Activated CD4-positive, alpha-beta T cell treated with anti-CD3 and anti-CD28 coated beads for 36 hours (primary cell): ENCODE measurements at regions not wholly inside any gene's neighbourhood (a gene's known extent, or its start where the extent isn't known, plus 50 kb on each side); places are given as distances from the start of the nearest gene placed in this dataset.
"Not testable (repeated sequence)": the region's sequence is repeated elsewhere in the genome, so short reads cannot be mapped to it uniquely, and the experiment has no call there.

ENCODE experiments used
- ATAC-seq: fragments of 200-7000 bp; cut with Tn5 transposase; one replicate; pipeline ENCODE4 v1.10.0; 2021; ENCODE audit warnings: mild to moderate bottlenecking, moderate library complexity
- CTCF ChIA-PET: fragments of 350-600 bp; sonication (Branson Sonifier 250); formaldehyde crosslinking; loops from one replicate; lab custom pipeline; 2021; ENCODE audit warnings: antibody characterized with exemption; lab: Charles Lee
- POLR2A ChIA-PET: fragments of 350-600 bp; sonication (Branson Sonifier 250); formaldehyde crosslinking; loops from one replicate; lab custom pipeline; 2021; ENCODE audit warnings: antibody characterized with exemption, inconsistent platforms; lab: Charles Lee
- DNase-seq: peaks from one replicate; pipeline ENCODE4 v3.0.0-alpha.2; 2020
- H3K27ac Mint-ChIP-seq: one replicate; pipeline ENCODE4 v1.8.0; 2021; ENCODE audit warnings: mixed read lengths
- H3K27me3 Mint-ChIP-seq: one replicate; pipeline ENCODE4 v1.8.0; 2021; ENCODE audit warnings: mixed read lengths
- H3K36me3 Mint-ChIP-seq: one replicate; pipeline ENCODE4 v1.8.0; 2021; ENCODE audit warnings: low read depth, mixed read lengths
- H3K4me1 Mint-ChIP-seq: one replicate; pipeline ENCODE4 v1.8.0; 2021; ENCODE audit warnings: mixed read lengths
- H3K4me3 Mint-ChIP-seq: one replicate; pipeline ENCODE4 v1.8.0; 2021; ENCODE audit warnings: mild to moderate bottlenecking, moderate library complexity, mixed read lengths
- H3K9me3 Mint-ChIP-seq: one replicate; pipeline ENCODE4 v1.8.0; 2021; ENCODE audit warnings: low read depth, mixed read lengths
- intact Hi-C, 2 experiments: fragments of 100-400 bp; cut with DNase I in 1 of 2; cut with micrococcal nuclease in 1 of 2; formaldehyde crosslinking; loops; one replicate each; pipeline versions ENCODE4 v1.14.2 to v1.15.1; 2022 to 2024; cut with DNase I, micrococcal nuclease

- Mint-ChIP-seq H3K4me1 (no peaks in the 10 kb centered on the region), H3K9me3 (no peaks in the 10 kb centered on the region), H3K27ac (no peak overlapping the region), H3K4me3 (no peak overlapping the region), H3K27me3 (peaks cover 21% of the 10 kb centered on the region), H3K36me3 (no peaks in the 10 kb centered on the region)
- no peak for DNase-seq
- intact Hi-C loops, result no loop called here
- ChIA-PET CTCF (interaction anchor here (0.6 to 0.8 kb wide), 2 partner anchors 100 to 179 kb away, joined by 3 read pairs; no protein-coding TSS in a partner anchor), POLR2A (no interaction called here)
- ATAC-seq, result no peak
Measured at GRCh38 chr22:26957176-26957575, 299.8 kb downstream of the MIAT start.

- intact Hi-C loops, result no loop called here
- H3K4me3 Mint-ChIP-seq, result no peak overlapping the region
- no peaks in the 10 kb centered on the region for H3K36me3 Mint-ChIP-seq
- DNase-seq (no peak), ATAC-seq (no peak)
- no peak overlapping the region for H3K27ac Mint-ChIP-seq
- H3K9me3 Mint-ChIP-seq, result no peaks in the 10 kb centered on the region
- ChIA-PET CTCF (no interaction called here), POLR2A (no interaction called here)
- H3K27me3 Mint-ChIP-seq, result peaks cover 18% of the 10 kb centered on the region
- H3K4me1 Mint-ChIP-seq, result no peaks in the 10 kb centered on the region
Measured at GRCh38 chr22:26957897-26958296, 300.5 kb downstream of the MIAT start.

DNA sequence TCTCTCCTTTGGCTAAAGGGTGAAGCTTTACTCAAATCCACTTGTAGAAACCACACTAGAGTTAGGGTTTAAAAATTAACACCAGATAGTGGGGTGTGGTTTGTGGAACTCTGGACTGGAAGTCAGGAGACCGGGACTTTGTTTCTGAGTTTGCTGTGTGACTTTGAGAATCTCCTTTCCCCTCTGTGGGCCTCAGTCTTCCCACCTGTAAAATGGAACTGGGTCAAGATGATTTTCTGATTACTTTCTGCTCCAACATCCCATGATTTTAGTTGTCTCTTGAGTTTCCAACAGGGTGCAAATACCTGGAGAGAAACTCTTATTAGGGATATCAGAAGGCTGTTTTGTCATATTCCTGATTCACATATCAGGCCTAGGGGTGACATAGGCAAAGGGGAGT is 301.0 kb downstream of the MIAT start:
- Mint-ChIP-seq H3K27ac (no peak overlapping the region), H3K36me3 (no peaks in the 10 kb centered on the region), H3K4me1 (no peaks in the 10 kb centered on the region), H3K9me3 (no peaks in the 10 kb centered on the region), H3K27me3 (peaks cover 15% of the 10 kb centered on the region), H3K4me3 (no peak overlapping the region)
- intact Hi-C loops, result no loop called here
- ATAC-seq, result no peak
- CTCF ChIA-PET, result no interaction called here
- POLR2A ChIA-PET, result no interaction called here
- no peak for DNase-seq

DNA sequence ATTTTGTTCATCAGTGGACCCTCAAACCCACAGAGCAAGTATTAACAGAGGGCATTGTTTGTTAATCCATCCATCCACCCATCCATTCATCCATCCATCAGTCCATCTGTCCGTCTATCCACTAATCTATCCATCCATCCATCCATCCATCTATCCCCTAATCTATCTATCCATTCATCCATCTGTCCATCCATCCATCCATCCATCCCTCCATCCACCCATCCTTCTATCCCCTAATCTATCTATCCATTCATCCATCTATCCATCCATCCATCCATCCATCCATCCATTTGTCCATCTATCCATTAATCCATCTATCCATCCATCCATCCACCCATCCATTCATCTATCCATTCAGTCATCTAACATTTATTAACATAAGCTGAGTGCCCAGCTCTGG is 307.3 kb downstream of the MIAT start:
- no peak overlapping the region for H3K4me3 Mint-ChIP-seq

GRCh38 chr22:26967282-26967681 is 309.9 kb downstream of the MIAT start:
- H3K36me3 Mint-ChIP-seq, result peaks cover 5% of the 10 kb centered on the region
- intact Hi-C loops, result no loop called here
- H3K27ac Mint-ChIP-seq, result no peak overlapping the region
- peaks cover 9% of the 10 kb centered on the region for H3K9me3 Mint-ChIP-seq
- DNase-seq (no peak), ATAC-seq (no peak)
- H3K4me3 Mint-ChIP-seq, result no peak overlapping the region
- H3K27me3 Mint-ChIP-seq, result peaks cover 2% of the 10 kb centered on the region
- H3K4me1 Mint-ChIP-seq, result no peaks in the 10 kb centered on the region
- ChIA-PET POLR2A (no interaction called here), CTCF (no interaction called here)

More for the DNA sequence above, 307.3 kb downstream of the MIAT start:
- Mint-ChIP-seq H3K27me3 (no peaks in the 10 kb centered on the region), H3K9me3 (peaks cover 9% of the 10 kb centered on the region), H3K27ac (no peak overlapping the region), H3K36me3 (peaks cover 5% of the 10 kb centered on the region), H3K4me1 (no peaks in the 10 kb centered on the region)
- intact Hi-C loops, result no loop called here
- POLR2A ChIA-PET, result no interaction called here
- no peak for DNase-seq
- no peak for ATAC-seq
- CTCF ChIA-PET, result no interaction called here

DNA sequence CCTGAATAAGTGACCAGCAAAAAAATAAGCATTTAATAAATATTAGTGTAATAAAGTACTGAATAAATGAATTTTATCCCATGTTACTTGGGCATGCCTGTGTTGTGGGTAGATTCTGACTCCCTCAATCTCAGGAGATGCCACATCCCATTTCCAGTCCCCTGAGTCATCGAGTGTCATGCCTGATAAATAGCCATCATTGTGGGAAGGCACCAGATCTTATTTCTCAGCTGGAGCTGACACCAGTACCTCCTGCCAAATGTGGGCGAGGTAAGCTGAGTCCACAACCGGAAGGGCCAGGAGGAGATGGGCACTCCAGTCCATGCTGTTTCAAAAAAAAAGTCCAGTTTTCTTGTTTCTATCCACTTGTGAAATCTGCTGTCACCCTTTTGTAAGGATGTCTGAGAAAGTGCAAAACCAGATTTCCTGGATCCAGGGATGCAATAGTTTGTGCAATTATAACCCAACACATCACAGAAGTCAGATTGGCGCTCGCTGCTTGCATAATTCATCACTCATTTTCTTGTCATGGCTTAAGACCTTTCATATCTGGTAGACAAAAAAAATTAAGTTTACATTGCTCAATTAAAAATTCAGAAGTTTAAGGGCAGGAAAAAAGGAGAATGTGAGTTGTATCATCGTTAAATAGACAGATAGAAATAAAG is 311.6 kb downstream of the MIAT start:
- H3K27me3 Mint-ChIP-seq, result peaks cover 2% of the 10 kb centered on the region
- CTCF ChIA-PET, result no interaction called here
- no peak overlapping the region for H3K27ac Mint-ChIP-seq
- H3K4me3 Mint-ChIP-seq, result no peak overlapping the region
- peaks cover 9% of the 10 kb centered on the region for H3K9me3 Mint-ChIP-seq
- intact Hi-C loops, result no loop called here
- POLR2A ChIA-PET, result no interaction called here
- H3K4me1 Mint-ChIP-seq, result no peaks in the 10 kb centered on the region
- no peak for ATAC-seq
- DNase-seq, result no peak
- peaks cover 5% of the 10 kb centered on the region for H3K36me3 Mint-ChIP-seq

DNA sequence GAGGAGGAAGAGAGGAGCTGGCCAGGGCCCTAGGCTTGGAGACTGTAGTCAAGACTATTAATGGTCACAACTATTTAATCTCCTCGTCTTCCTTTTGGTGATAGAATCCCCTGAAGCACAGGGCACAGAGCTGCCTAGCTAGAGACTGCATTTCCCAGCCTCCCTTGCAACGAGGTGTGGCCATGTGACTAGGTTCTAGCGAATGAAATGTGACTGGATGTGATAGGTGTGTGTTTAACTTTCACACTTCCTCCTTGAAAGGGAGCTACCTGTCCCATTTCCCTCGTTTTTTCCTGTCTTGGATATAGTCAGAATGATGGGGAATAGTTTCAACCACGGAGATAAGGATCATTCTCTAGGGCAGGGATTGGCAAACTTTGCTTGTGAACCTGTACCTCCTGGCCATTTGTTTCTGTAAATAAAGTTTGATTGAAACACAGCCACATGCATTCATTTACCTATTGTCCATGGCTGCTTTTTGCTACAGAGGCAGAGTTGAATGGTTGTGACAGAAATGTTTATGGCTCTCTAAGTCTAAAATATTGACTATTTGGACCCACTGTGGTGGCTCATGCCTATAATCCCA is 313.5 kb downstream of the MIAT start:
- H3K27ac Mint-ChIP-seq, result no peak overlapping the region
- no peaks in the 10 kb centered on the region for H3K36me3 Mint-ChIP-seq
- no peak overlapping the region for H3K4me3 Mint-ChIP-seq
- DNase-seq (no peak), ATAC-seq (no peak)
- no peaks in the 10 kb centered on the region for H3K4me1 Mint-ChIP-seq
- peaks cover 2% of the 10 kb centered on the region for H3K27me3 Mint-ChIP-seq
- H3K9me3 Mint-ChIP-seq, result no peaks in the 10 kb centered on the region
- ChIA-PET CTCF (no interaction called here), POLR2A (no interaction called here)
- intact Hi-C loops, result no loop called here

- ChIA-PET CTCF (interaction anchor here (0.6 kb wide), 1 partner anchor 628 kb away, joined by 4 read pairs; no protein-coding TSS in a partner anchor), POLR2A (no interaction called here)
- Mint-ChIP-seq H3K4me3 (no peak overlapping the region), H3K9me3 (no peaks in the 10 kb centered on the region), H3K4me1 (no peaks in the 10 kb centered on the region), H3K27me3 (peaks cover 2% of the 10 kb centered on the region), H3K27ac (no peak overlapping the region), H3K36me3 (no peaks in the 10 kb centered on the region)
- ATAC-seq (no peak), DNase-seq (no peak)
- intact Hi-C loops, result no loop called here
Measured at GRCh38 chr22:26972286-26972685, 314.9 kb downstream of the MIAT start.

- H3K4me1 Mint-ChIP-seq, H3K9me3 Mint-ChIP-seq, H3K4me3 Mint-ChIP-seq, intact Hi-C loops, H3K27ac Mint-ChIP-seq, POLR2A ChIA-PET, DNase-seq, ATAC-seq, H3K36me3 Mint-ChIP-seq, CTCF ChIA-PET, H3K27me3 Mint-ChIP-seq: not testable (repeated sequence)
Measured at GRCh38 chr22:26972915-26973314, 315.5 kb downstream of the MIAT start.

GRCh38 chr22:26974034-26974433 is 316.6 kb downstream of the MIAT start:
- ATAC-seq, result no peak
- peaks cover 4% of the 10 kb centered on the region for H3K27me3 Mint-ChIP-seq

DNA sequence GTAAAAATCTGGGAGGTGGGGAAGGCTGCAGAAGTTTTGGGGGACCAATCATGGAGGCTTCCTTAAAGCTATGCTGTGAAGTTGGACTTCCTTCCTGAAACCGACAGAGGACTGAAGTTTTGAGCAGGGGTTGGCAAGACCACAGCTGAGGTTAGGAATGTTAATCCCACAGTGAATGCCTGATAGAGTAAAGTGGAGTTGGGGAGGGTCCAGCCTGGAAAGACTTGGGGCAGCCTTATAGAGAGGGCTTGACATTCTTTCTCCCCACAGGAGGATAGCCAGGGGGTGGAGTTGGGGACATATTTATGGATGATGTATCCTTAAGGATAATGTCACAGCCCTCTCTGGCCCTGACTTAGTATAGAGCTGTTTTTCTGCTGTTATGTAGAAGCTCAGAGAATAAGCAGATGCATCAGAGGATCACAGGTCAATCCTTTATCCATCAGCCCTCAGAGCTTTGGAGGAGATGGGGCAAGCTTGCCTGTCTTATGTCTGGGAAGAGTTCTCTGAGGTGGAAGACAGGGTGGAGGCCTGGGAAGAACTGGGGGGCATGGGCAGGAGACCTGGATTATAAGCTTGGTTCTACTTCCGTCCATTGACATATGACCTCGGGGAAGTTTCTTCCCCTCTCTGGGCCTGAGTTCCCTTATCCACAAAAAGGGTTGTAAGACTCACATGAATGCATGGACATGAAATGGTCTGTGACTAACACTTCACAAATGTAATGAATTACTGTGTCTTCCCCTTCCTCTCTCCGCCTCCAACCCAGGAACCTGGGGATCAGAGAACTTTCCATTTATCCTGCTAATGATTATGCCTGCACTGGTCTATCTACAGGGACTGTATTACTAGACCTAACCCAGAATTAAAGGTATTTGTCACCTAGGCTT is 317.8 kb downstream of the MIAT start:
- intact Hi-C loops, result no loop called here
- POLR2A ChIA-PET, result no interaction called here

More at GRCh38 chr22:26974034-26974433, 316.6 kb downstream of the MIAT start:
- H3K36me3 Mint-ChIP-seq, result no peaks in the 10 kb centered on the region
- no peaks in the 10 kb centered on the region for H3K9me3 Mint-ChIP-seq
- POLR2A ChIA-PET, result no interaction called here
- intact Hi-C loops, result no loop called here
- no peak overlapping the region for H3K27ac Mint-ChIP-seq
- CTCF ChIA-PET, result no interaction called here
- no peak for DNase-seq
- no peaks in the 10 kb centered on the region for H3K4me1 Mint-ChIP-seq
- no peak overlapping the region for H3K4me3 Mint-ChIP-seq

More for the DNA sequence above, 317.8 kb downstream of the MIAT start:
- Mint-ChIP-seq H3K4me3 (no peak overlapping the region), H3K36me3 (no peaks in the 10 kb centered on the region), H3K27me3 (peaks cover 4% of the 10 kb centered on the region), H3K4me1 (no peaks in the 10 kb centered on the region), H3K27ac (no peak overlapping the region), H3K9me3 (no peaks in the 10 kb centered on the region)
- DNase-seq (no peak), ATAC-seq (no peak)
- CTCF ChIA-PET, result no interaction called here
